ENCODE measurements at regions not wholly inside any gene's neighbourhood (a gene's known extent, or its start where the extent isn't known, plus 50 kb on each side); places are given as distances from the start of the nearest gene placed in this dataset.
"Not testable (repeated sequence)": the region's sequence is repeated elsewhere in the genome, so short reads cannot be mapped to it uniquely, and the experiment has no call there.

GRCh38 chr9:113705928-113706519, 170.1 kb upstream of the ZNF618 start:
- DNase-seq, result no peak

- DNase-seq, result no peak
Observed at GRCh38 chr9:113707953-113708695, 168.0 kb upstream of the ZNF618 start.

GRCh38 chr9:113708821-113709713, 167.0 kb upstream of the ZNF618 start:
- no peak for DNase-seq

GRCh38 chr9:113709721-113710120, 166.4 kb upstream of the ZNF618 start:
- DNase-seq, result no peak

- no peak for DNase-seq
Observed at GRCh38 chr9:113711251-113711650, 164.9 kb upstream of the ZNF618 start.

- peak; percentile 59 for DNase-seq
Observed at GRCh38 chr9:113712053-113712452, 164.1 kb upstream of the ZNF618 start.

GRCh38 chr9:113715086-113715485, 161.0 kb upstream of the ZNF618 start:
- peak; percentile 79 for DNase-seq

- no peak for DNase-seq
Observed at GRCh38 chr9:113719919-113720318, 156.2 kb upstream of the ZNF618 start.

- DNase-seq, result no peak
Observed at GRCh38 chr9:113720495-113720894, 155.6 kb upstream of the ZNF618 start.

GRCh38 chr9:113721856-113722255, 154.3 kb upstream of the ZNF618 start:
- DNase-seq, result no peak

- no peak for DNase-seq
Observed at GRCh38 chr9:113724202-113724601, 151.9 kb upstream of the ZNF618 start.

- no peak for DNase-seq
Observed at GRCh38 chr9:113728989-113729388, 147.1 kb upstream of the ZNF618 start.

- DNase-seq, result no peak
Observed at GRCh38 chr9:113734826-113735225, 141.3 kb upstream of the ZNF618 start.

- peak; percentile 57 for DNase-seq
Observed at GRCh38 chr9:113737517-113738271, 138.4 kb upstream of the ZNF618 start.

- no peak for DNase-seq
Observed at GRCh38 chr9:113738496-113738892, 137.6 kb upstream of the ZNF618 start.

- no peak for DNase-seq
Observed at GRCh38 chr9:113738893-113739604, 137.1 kb upstream of the ZNF618 start.

GRCh38 chr9:113739605-113740507, 136.3 kb upstream of the ZNF618 start:
- DNase-seq, result not testable (repeated sequence)

GRCh38 chr9:113740508-113741500, 135.3 kb upstream of the ZNF618 start:
- DNase-seq, result peak; percentile 68

All from EL (cell line).